Non-pigmented ciliary epithelial cell (primary cell): ENCODE measurements at regions not wholly inside any gene's neighbourhood (a gene's known extent, or its start where the extent isn't known, plus 50 kb on each side); places are given as distances from the start of the nearest gene placed in this dataset.
"Not testable (repeated sequence)": the region's sequence is repeated elsewhere in the genome, so short reads cannot be mapped to it uniquely, and the experiment has no call there.

Experiments used
- DNase-seq: peaks from one replicate; pipeline ENCODE4 v3.0.0-alpha.2; 2010; ENCODE audit warnings: low read depth

- DNase-seq: no peak
These were observed 273.6 kb upstream of the RGMB start for GRCh38 chr5:98499892-98500291.

- DNase-seq: no peak
These were observed 272.7 kb upstream of the RGMB start for GRCh38 chr5:98500811-98501210.

GRCh38 chr5:98503616-98504015, 269.8 kb upstream of the RGMB start:
- DNase-seq: no peak

GRCh38 chr5:98504505-98504904, 269.0 kb upstream of the RGMB start:
- no peak for DNase-seq

- DNase-seq: no peak
These were observed 263.1 kb upstream of the RGMB start for GRCh38 chr5:98510143-98510985.

GRCh38 chr5:98513380-98513779, 260.1 kb upstream of the RGMB start:
- no peak for DNase-seq

GRCh38 chr5:98514215-98514614, 259.2 kb upstream of the RGMB start:
- DNase-seq: no peak

- no peak for DNase-seq
These were observed 256.8 kb upstream of the RGMB start for GRCh38 chr5:98516701-98517100.

GRCh38 chr5:98517560-98518366, 255.7 kb upstream of the RGMB start:
- DNase-seq: no peak

GRCh38 chr5:98518754-98519153, 254.7 kb upstream of the RGMB start:
- no peak for DNase-seq

- no peak for DNase-seq
These were observed 253.9 kb upstream of the RGMB start for GRCh38 chr5:98519571-98519970.

GRCh38 chr5:98521821-98522220, 251.6 kb upstream of the RGMB start:
- DNase-seq: no peak

- no peak for DNase-seq
These were observed 248.7 kb upstream of the RGMB start for GRCh38 chr5:98524773-98525172.

- no peak for DNase-seq
These were observed 245.6 kb upstream of the RGMB start for GRCh38 chr5:98527846-98528245.

- DNase-seq: no peak
These were observed 244.1 kb upstream of the RGMB start for GRCh38 chr5:98529321-98529720.

- DNase-seq: no peak
These were observed 243.2 kb upstream of the RGMB start for GRCh38 chr5:98530224-98530623.

- no peak for DNase-seq
These were observed 237.6 kb upstream of the RGMB start for GRCh38 chr5:98535901-98536300.

GRCh38 chr5:98540056-98540455, 233.4 kb upstream of the RGMB start:
- no peak for DNase-seq

GRCh38 chr5:98541641-98542040, 231.8 kb upstream of the RGMB start:
- DNase-seq: no peak

GRCh38 chr5:98543490-98543889, 230.0 kb upstream of the RGMB start:
- no peak for DNase-seq

- DNase-seq: not testable (repeated sequence)
These were observed 226.5 kb upstream of the RGMB start for GRCh38 chr5:98546924-98547323.

GRCh38 chr5:98556712-98557111, 216.8 kb upstream of the RGMB start:
- no peak for DNase-seq

GRCh38 chr5:98557916-98558315, 215.5 kb upstream of the RGMB start:
- DNase-seq: no peak
